SU-DHL-6 (cell line): ENCODE measurements at regions not wholly inside any gene's neighbourhood (a gene's known extent, or its start where the extent isn't known, plus 50 kb on each side); places are given as distances from the start of the nearest gene placed in this dataset.

Source experiments
- H2AFZ ChIP-seq: fragments of 200-600 bp; sonication (generic); 2 replicates; pipeline ENCODE4 v1.6.1; 2014; ENCODE audit warnings: low read depth, mild to moderate bottlenecking, moderate library complexity, mixed read lengths, antibody characterized with exemption, low read length; ENCODE audit not compliant: severe bottlenecking
- H3F3A ChIP-seq: fragments of 200-600 bp; shearing (Covaris generic); 2 replicates; pipeline ENCODE4 v1.6.0; 2016; ENCODE audit warnings: antibody characterized with exemption, mild to moderate bottlenecking; ENCODE audit not compliant: insufficient read depth
- H3K27ac ChIP-seq: fragments of 200-600 bp; sonication (generic); 2 replicates; pipeline ENCODE4 v1.5.1; 2016; ENCODE audit warnings: low read depth, mild to moderate bottlenecking, low read length, moderate library complexity, mixed read lengths
- H3K27me3 ChIP-seq: fragments of 200-600 bp; sonication (generic), shearing (Covaris generic); 2 replicates; pipeline ENCODE4 v1.6.0; 2014; ENCODE audit warnings: mild to moderate bottlenecking, low read length
- H3K36me3 ChIP-seq: fragments of 200-600 bp; sonication (generic); 2 replicates; pipeline ENCODE4 v1.6.1; 2014; ENCODE audit warnings: mild to moderate bottlenecking, low read length, mixed read lengths
- H3K4me2 ChIP-seq: fragments of 300-600, 200-600 bp; shearing (Covaris generic), sonication (generic); 2 replicates; pipeline ENCODE4 v1.6.0; 2014; ENCODE audit warnings: low read length, low read depth, mild to moderate bottlenecking; ENCODE audit not compliant: poor library complexity, severe bottlenecking
- H3K4me3 ChIP-seq: fragments of 200-600 bp; sonication (generic); 2 replicates; pipeline ENCODE4 v1.5.1; 2014; ENCODE audit warnings: antibody characterized with exemption, low read length, mild to moderate bottlenecking, mixed read lengths; ENCODE audit not compliant: insufficient read depth, poor library complexity, severe bottlenecking
- H3K79me2 ChIP-seq: fragments of 200-600 bp; sonication (generic); 2 replicates; pipeline ENCODE4 v1.6.1; 2014; ENCODE audit warnings: mild to moderate bottlenecking, low read length, moderate library complexity; ENCODE audit not compliant: insufficient read depth
- H3K9ac ChIP-seq: fragments of 200-600 bp; sonication (generic); 2 replicates; pipeline ENCODE4 v1.7.0; 2014; ENCODE audit warnings: mild to moderate bottlenecking, low read length
- H3K9me2 ChIP-seq: fragments of 200-600 bp; sonication (generic); replicated peaks from 2 replicates; pipeline ENCODE4 v1.6.1; 2014; ENCODE audit warnings: low read length; ENCODE audit not compliant: insufficient read depth
- H3K9me3 ChIP-seq: fragments of 200-600 bp; sonication (generic); 2 replicates; pipeline ENCODE4 v1.6.1; 2014; ENCODE audit warnings: low read length, mixed read lengths; ENCODE audit not compliant: insufficient read depth
- H4K20me1 ChIP-seq: fragments of 200-600 bp; sonication (generic); 2 replicates; pipeline ENCODE4 v1.6.1; 2014; ENCODE audit warnings: low read depth, mild to moderate bottlenecking, antibody characterized with exemption, low read length, moderate library complexity, mixed read lengths
- CTCF ChIP-seq: fragments of 200-600 bp; sonication (generic); IDR thresholded peaks from one replicate; pipeline ENCODE4 v1.5.1; 2017; ENCODE audit warnings: antibody characterized with exemption, mild to moderate bottlenecking, low read length, moderate library complexity; ENCODE audit not compliant: insufficient read depth, poor library complexity, severe bottlenecking
- EZH2phosphoT487 ChIP-seq: fragments of 200-600 bp; sonication (generic), shearing (Covaris generic); conservative IDR thresholded peaks from 2 replicates; pipeline ENCODE4 v1.6.1; 2018; ENCODE audit warnings: mild to moderate bottlenecking, antibody characterized with exemption, low read length, moderate library complexity, mixed read lengths

DNA sequence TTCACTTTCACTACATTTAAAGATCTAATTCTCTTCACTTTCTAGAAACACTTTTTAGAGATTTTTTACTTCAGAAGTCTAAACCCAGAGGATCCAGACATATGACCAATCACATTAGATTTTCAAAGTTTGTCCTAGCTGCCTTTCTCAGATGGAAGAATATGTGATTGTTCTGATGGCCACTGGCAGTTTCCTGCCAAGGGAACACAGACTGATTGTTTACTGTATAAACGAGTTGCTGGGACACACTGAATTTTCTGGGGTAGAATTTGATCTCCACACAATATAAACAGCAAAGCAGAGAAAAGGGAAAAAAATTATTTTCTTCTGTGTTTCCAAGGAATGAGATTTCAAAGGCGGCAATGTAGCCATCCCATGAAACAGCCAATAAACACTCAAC is 480.0 kb downstream of the TOX3 start:
- Histone ChIP-seq H3K27ac (no peak overlapping the region), H3F3A (no peaks in the 10 kb centered on the region), H3K9me3 (no peaks in the 10 kb centered on the region), H3K27me3 (no peaks in the 10 kb centered on the region), H3K9me2 (no peaks in the 10 kb centered on the region), H3K36me3 (no peaks in the 10 kb centered on the region), H3K79me2 (no peaks in the 10 kb centered on the region), H3K9ac (no peak overlapping the region), H4K20me1 (no peaks in the 10 kb centered on the region), H3K4me3 (no peak overlapping the region), H2AFZ (no peak overlapping the region), H3K4me2 (no peak overlapping the region)
- TF ChIP-seq EZH2phosphoT487 (no peak), CTCF (no peak)

DNA sequence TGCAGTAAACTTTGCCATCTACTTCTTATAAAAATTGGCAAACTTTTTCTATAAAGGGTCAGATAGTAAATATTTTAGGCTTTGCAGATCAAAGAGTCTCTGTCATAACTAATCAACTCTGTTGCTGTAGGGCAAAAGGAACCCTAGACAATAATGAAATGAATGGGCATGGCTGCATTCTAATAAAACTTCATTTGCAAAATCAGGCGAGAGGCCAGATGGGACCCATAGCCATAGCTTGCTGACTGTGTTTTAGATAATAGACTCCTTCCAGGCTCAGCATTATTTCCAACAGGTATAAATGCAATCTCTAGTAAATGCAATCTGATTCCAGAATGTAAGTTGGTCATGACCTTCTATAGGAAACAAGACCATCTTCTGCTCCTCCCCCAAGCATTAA is 490.7 kb downstream of the TOX3 start:
- Histone ChIP-seq H3K27me3 (no peaks in the 10 kb centered on the region), H3K4me3 (no peak overlapping the region), H3K9me2 (no peaks in the 10 kb centered on the region), H3K36me3 (no peaks in the 10 kb centered on the region), H3K4me2 (no peak overlapping the region), H3K79me2 (no peaks in the 10 kb centered on the region), H3F3A (no peaks in the 10 kb centered on the region), H2AFZ (no peak overlapping the region), H3K27ac (no peak overlapping the region), H4K20me1 (no peaks in the 10 kb centered on the region), H3K9me3 (no peaks in the 10 kb centered on the region), H3K9ac (no peak overlapping the region)
- no peak for TF ChIP-seq CTCF
- no peak for TF ChIP-seq EZH2phosphoT487

- Histone ChIP-seq H3K36me3 (no peaks in the 10 kb centered on the region), H2AFZ (no peak overlapping the region), H3K27me3 (no peaks in the 10 kb centered on the region), H3K4me2 (no peak overlapping the region), H4K20me1 (no peaks in the 10 kb centered on the region), H3K4me3 (no peak overlapping the region), H3K27ac (no peak overlapping the region), H3K9ac (no peak overlapping the region), H3K9me3 (no peaks in the 10 kb centered on the region), H3K79me2 (no peaks in the 10 kb centered on the region), H3K9me2 (no peaks in the 10 kb centered on the region), H3F3A (no peaks in the 10 kb centered on the region)
- no peak for TF ChIP-seq CTCF
- no peak for TF ChIP-seq EZH2phosphoT487
Observed at GRCh38 chr16:52055381-52055780, 491.6 kb downstream of the TOX3 start.

- H3K4me3 ChIP-seq = no peak overlapping the region
- H4K20me1 ChIP-seq = no peaks in the 10 kb centered on the region
- no peak overlapping the region for H3K9ac ChIP-seq
- H3K4me2 ChIP-seq = no peak overlapping the region
- H3K9me3 ChIP-seq = no peaks in the 10 kb centered on the region
- no peaks in the 10 kb centered on the region for H3K36me3 ChIP-seq
- no peak overlapping the region for H3K27ac ChIP-seq
- H3K27me3 ChIP-seq = no peaks in the 10 kb centered on the region
- no peak for TF ChIP-seq CTCF
- no peak for TF ChIP-seq EZH2phosphoT487
- no peaks in the 10 kb centered on the region for H3K79me2 ChIP-seq
- no peaks in the 10 kb centered on the region for H3K9me2 ChIP-seq
- H2AFZ ChIP-seq = no peak overlapping the region
- H3F3A ChIP-seq = no peaks in the 10 kb centered on the region
Observed at GRCh38 chr16:52054326-52054725, 492.6 kb downstream of the TOX3 start.
